ENCODE measurements at regions not wholly inside any gene's neighbourhood (a gene's known extent, or its start where the extent isn't known, plus 50 kb on each side); places are given as distances from the start of the nearest gene placed in this dataset.

DNA sequence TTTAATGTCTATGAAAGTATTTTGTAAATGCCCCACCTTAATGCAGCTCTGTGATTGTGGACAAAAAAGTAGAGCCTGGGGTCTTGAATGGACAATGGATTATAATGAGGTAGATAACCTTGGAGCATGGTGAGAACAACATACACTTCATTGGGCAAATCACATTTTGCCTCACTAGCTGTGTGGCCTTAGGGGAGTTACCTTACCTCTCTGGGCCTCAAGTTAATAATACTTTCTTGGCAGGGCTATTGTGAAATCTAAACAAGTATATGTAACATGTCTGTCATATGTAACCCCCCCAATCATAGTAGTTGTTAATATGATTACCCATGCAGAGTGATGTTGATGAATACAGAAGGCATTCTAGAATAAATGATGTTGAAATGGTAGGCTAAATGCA, 213.6 kb upstream of the ANKRD55 start:
- ATAC-seq: no peak

More for the DNA sequence above, 213.6 kb upstream of the ANKRD55 start:
- no peaks in the 10 kb centered on the region for H3K9me3 ChIP-seq (ENCODE audit: low read length)
- no peak overlapping the region for H2AFZ ChIP-seq (ENCODE audit: low read length)
- intact Hi-C loops (cut with micrococcal nuclease; ENCODE audit: unreplicated experiment) (loop anchor here (1.0 to 2.0 kb wide), 2 partner anchors 87 to 176 kb away; no protein-coding TSS in a partner anchor), in situ Hi-C loops (cut with HindIII; ENCODE audit: extremely low pct_ligation_motif_present, low pct_unique_long_range_greater_than_20kb) (no loop called here)
- BruUV-seq (replicated peaks): no TSS peak
- H3K9ac ChIP-seq (ENCODE audit: insufficient read depth, low read depth, low read length): no peak overlapping the region
- no peaks in the 10 kb centered on the region for H3K36me3 ChIP-seq (replicated peaks in 1 of 2; ENCODE audit: control insufficient read depth in 1 of 2, insufficient read depth in 2 of 2, low read length in 2 of 2)
- peak overlapping the region; percentile 58 for H3K27ac ChIP-seq (ENCODE audit: extremely low read length, insufficient read depth, low read length)
- H3K4me1 ChIP-seq (ENCODE audit: insufficient read depth, low read length): peaks cover 49% of the 10 kb centered on the region
- DNase-seq (ENCODE audit: low spot score): no peak
- FAIRE-seq: no peak
- ChIA-PET POLR2A (interaction anchor here (0.9 to 2.0 kb wide), 11 partner anchors 11 to 118 kb away, joined by 3 to 19 read pairs (median 4); no protein-coding TSS in a partner anchor), CTCF (ENCODE audit: low intra/inter-chr PET ratio, low total read pairs) (no interaction called here)
- H3K79me2 ChIP-seq (ENCODE audit: insufficient read depth, low read length): no peaks in the 10 kb centered on the region
- peak overlapping the region in 1 of 3 experiments; percentile 14; a peak in 1 of 6 replicates for H3K4me3 ChIP-seq (replicated peaks in 1 of 3; ENCODE audit: insufficient read depth in 1 of 3, low read depth in 2 of 3, low read length in 3 of 3)
- TF ChIP-seq NFE2L1 (CRISPR knock-in tag; IDR thresholded peaks at IDR 0.05; ENCODE audit: borderline replicate concordance) (no peak), ZNF768 (CRISPR knock-in tag; IDR thresholded peaks at IDR 0.05) (peak; percentile 78; the same call in 1 of the 2 replicates), SIX4 (CRISPR knock-in tag; IDR thresholded peaks at IDR 0.05) (no peak), ZBTB3 (CRISPR knock-in tag; IDR thresholded peaks at IDR 0.05; ENCODE audit: borderline replicate concordance, low read depth) (no peak), ZSCAN21 (CRISPR knock-in tag; IDR thresholded peaks at IDR 0.05; ENCODE audit: borderline replicate concordance) (no peak), REPIN1 (CRISPR knock-in tag; IDR thresholded peaks at IDR 0.05; ENCODE audit: borderline replicate concordance, low read depth) (0 out of 2 replicates have a peak, but pooled peaks have one; percentile 5)
- TF ChIP-seq, protein P1, sequence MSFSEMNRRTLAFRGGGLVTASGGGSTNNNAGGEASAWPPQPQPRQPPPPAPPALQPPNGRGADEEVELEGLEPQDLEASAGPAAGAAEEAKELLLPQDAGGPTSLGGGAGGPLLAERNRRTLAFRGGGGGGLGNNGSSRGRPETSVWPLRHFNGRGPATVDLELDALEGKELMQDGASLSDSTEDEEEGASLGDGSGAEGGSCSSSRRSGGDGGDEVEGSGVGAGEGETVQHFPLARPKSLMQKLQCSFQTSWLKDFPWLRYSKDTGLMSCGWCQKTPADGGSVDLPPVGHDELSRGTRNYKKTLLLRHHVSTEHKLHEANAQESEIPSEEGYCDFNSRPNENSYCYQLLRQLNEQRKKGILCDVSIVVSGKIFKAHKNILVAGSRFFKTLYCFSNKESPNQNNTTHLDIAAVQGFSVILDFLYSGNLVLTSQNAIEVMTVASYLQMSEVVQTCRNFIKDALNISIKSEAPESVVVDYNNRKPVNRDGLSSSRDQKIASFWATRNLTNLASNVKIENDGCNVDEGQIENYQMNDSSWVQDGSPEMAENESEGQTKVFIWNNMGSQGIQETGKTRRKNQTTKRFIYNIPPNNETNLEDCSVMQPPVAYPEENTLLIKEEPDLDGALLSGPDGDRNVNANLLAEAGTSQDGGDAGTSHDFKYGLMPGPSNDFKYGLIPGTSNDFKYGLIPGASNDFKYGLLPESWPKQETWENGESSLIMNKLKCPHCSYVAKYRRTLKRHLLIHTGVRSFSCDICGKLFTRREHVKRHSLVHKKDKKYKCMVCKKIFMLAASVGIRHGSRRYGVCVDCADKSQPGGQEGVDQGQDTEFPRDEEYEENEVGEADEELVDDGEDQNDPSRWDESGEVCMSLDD (CRISPR knock-in tag; IDR thresholded peaks at IDR 0.05; ENCODE audit: borderline replicate concordance): no peak
- TF ChIP-seq, protein P2, sequence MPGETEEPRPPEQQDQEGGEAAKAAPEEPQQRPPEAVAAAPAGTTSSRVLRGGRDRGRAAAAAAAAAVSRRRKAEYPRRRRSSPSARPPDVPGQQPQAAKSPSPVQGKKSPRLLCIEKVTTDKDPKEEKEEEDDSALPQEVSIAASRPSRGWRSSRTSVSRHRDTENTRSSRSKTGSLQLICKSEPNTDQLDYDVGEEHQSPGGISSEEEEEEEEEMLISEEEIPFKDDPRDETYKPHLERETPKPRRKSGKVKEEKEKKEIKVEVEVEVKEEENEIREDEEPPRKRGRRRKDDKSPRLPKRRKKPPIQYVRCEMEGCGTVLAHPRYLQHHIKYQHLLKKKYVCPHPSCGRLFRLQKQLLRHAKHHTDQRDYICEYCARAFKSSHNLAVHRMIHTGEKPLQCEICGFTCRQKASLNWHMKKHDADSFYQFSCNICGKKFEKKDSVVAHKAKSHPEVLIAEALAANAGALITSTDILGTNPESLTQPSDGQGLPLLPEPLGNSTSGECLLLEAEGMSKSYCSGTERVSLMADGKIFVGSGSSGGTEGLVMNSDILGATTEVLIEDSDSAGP (CRISPR knock-in tag; IDR thresholded peaks at IDR 0.05; ENCODE audit: borderline replicate concordance): no peak
- TF ChIP-seq, protein P3, sequence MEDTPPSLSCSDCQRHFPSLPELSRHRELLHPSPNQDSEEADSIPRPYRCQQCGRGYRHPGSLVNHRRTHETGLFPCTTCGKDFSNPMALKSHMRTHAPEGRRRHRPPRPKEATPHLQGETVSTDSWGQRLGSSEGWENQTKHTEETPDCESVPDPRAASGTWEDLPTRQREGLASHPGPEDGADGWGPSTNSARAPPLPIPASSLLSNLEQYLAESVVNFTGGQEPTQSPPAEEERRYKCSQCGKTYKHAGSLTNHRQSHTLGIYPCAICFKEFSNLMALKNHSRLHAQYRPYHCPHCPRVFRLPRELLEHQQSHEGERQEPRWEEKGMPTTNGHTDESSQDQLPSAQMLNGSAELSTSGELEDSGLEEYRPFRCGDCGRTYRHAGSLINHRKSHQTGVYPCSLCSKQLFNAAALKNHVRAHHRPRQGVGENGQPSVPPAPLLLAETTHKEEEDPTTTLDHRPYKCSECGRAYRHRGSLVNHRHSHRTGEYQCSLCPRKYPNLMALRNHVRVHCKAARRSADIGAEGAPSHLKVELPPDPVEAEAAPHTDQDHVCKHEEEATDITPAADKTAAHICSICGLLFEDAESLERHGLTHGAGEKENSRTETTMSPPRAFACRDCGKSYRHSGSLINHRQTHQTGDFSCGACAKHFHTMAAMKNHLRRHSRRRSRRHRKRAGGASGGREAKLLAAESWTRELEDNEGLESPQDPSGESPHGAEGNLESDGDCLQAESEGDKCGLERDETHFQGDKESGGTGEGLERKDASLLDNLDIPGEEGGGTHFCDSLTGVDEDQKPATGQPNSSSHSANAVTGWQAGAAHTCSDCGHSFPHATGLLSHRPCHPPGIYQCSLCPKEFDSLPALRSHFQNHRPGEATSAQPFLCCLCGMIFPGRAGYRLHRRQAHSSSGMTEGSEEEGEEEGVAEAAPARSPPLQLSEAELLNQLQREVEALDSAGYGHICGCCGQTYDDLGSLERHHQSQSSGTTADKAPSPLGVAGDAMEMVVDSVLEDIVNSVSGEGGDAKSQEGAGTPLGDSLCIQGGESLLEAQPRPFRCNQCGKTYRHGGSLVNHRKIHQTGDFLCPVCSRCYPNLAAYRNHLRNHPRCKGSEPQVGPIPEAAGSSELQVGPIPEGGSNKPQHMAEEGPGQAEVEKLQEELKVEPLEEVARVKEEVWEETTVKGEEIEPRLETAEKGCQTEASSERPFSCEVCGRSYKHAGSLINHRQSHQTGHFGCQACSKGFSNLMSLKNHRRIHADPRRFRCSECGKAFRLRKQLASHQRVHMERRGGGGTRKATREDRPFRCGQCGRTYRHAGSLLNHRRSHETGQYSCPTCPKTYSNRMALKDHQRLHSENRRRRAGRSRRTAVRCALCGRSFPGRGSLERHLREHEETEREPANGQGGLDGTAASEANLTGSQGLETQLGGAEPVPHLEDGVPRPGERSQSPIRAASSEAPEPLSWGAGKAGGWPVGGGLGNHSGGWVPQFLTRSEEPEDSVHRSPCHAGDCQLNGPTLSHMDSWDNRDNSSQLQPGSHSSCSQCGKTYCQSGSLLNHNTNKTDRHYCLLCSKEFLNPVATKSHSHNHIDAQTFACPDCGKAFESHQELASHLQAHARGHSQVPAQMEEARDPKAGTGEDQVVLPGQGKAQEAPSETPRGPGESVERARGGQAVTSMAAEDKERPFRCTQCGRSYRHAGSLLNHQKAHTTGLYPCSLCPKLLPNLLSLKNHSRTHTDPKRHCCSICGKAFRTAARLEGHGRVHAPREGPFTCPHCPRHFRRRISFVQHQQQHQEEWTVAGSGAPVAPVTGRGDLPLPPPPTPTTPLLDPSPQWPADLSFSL (CRISPR knock-in tag; IDR thresholded peaks at IDR 0.05): no peak
- H4K20me1 ChIP-seq (ENCODE audit: insufficient read depth, low read length): no peaks in the 10 kb centered on the region
- H3K27me3 ChIP-seq (ENCODE audit: control insufficient read depth in 1 of 2, insufficient read depth in 2 of 2, low read length in 2 of 2): no peaks in the 10 kb centered on the region
- H3K4me2 ChIP-seq (ENCODE audit: low read depth, low read length): peak overlapping the region; percentile 64

Measured in HepG2 (cell line).